GM12878 (cell line): ENCODE measurements at regions not wholly inside any gene's neighbourhood (a gene's known extent, or its start where the extent isn't known, plus 50 kb on each side); places are given as distances from the start of the nearest gene placed in this dataset.

Experiments used
- ATAC-seq: fragments of 200-7000 bp; cut with Tn5 transposase; 3 replicates; pipeline ENCODE4 v1.9.1; 2020; ENCODE audit warnings: mild to moderate bottlenecking, moderate library complexity
- BruUV-seq: library from RNA; stranded (reverse); fragments of 400-500 nt; replicated peaks from 2 replicates; lab custom pipeline; 2021; lab: Mats Ljungman, UMichigan
- CTCF ChIA-PET: fragments of 300-600 bp; sonication (Branson Sonifier 250); formaldehyde crosslinking; extraction: SDS; loops from one replicate; lab custom pipeline; 2021; ENCODE audit warnings: inconsistent platforms; lab: Yijun Ruan, JAX
- POLR2A ChIA-PET: fragments of 350-600 bp; formaldehyde crosslinking; extraction: SDS; loops from one replicate; lab custom pipeline; 2021; ENCODE audit warnings: inconsistent platforms; lab: Charles Lee
- RAD21 ChIA-PET: fragments of 300-600 bp; sonication (Branson Sonifier 250); formaldehyde crosslinking; loops from one replicate; lab custom pipeline; 2023; ENCODE audit warnings: antibody characterized with exemption; ENCODE audit not compliant: unreplicated experiment; lab: Charles Lee
- SMC1A ChIA-PET: fragments of 300-600 bp; sonication (Branson Sonifier 250); formaldehyde crosslinking; loops from one replicate; lab custom pipeline; 2023; ENCODE audit not compliant: unreplicated experiment, uncharacterized antibody; lab: Charles Lee
- DNase-seq: peaks from one replicate; pipeline ENCODE4 v3.0.0-alpha.2; 2011; ENCODE audit warnings: low read depth, low spot score
- FAIRE-seq: peaks from 3 replicates; lab custom pipeline; 2011; peaks lifted over from hg19 to GRCh38; lab: Jason Lieb, UNC
- H2AFZ ChIP-seq: 2 replicates; pipeline ENCODE4 v1.6.0; 2011; ENCODE audit warnings: low read depth, low read length, control low read depth; ENCODE audit not compliant: control insufficient read depth
- H3K27ac ChIP-seq: 2 replicates; pipeline ENCODE4 v1.5.1; 2011; ENCODE audit warnings: control low read depth; ENCODE audit not compliant: control insufficient read depth, insufficient read depth
- H3K27me3 ChIP-seq, 2 experiments: replicated peaks in 1 of 2; 2 replicates each; pipeline versions ENCODE4 v1.6.0 to v1.6.1; 2011; ENCODE audit warnings: low read length in 1 of 2; ENCODE audit not compliant: control insufficient read depth in 2 of 2, insufficient read depth in 2 of 2
- H3K36me3 ChIP-seq, 2 experiments: 2 replicates each; pipeline ENCODE4 v1.5.1; 2011; ENCODE audit warnings: low read length in 1 of 2; ENCODE audit not compliant: control insufficient read depth in 2 of 2, insufficient read depth in 2 of 2
- H3K4me1 ChIP-seq: 2 replicates; pipeline ENCODE4 v1.6.1; 2011; ENCODE audit warnings: mild to moderate bottlenecking, low read length, moderate library complexity, mixed read lengths; ENCODE audit not compliant: control insufficient read depth, insufficient read depth
- H3K4me2 ChIP-seq: 2 replicates; pipeline ENCODE4 v1.6.0; 2011; ENCODE audit warnings: control low read depth; ENCODE audit not compliant: control insufficient read depth, insufficient read depth
- H3K4me3 ChIP-seq: fragments of 200-600 bp; sonication (generic); 2 replicates; pipeline ENCODE4 v1.5.1; 2016
- H3K79me2 ChIP-seq: 2 replicates; pipeline ENCODE4 v1.6.0; 2011; ENCODE audit warnings: low read length; ENCODE audit not compliant: control insufficient read depth, insufficient read depth
- H3K9ac ChIP-seq: 2 replicates; pipeline ENCODE4 v1.8.0; 2011; ENCODE audit warnings: low read length, control low read depth, mixed read lengths; ENCODE audit not compliant: control insufficient read depth, insufficient read depth
- H3K9me3 ChIP-seq: replicated peaks from 3 replicates; pipeline ENCODE4 v1.5.1; 2011; ENCODE audit warnings: mild to moderate bottlenecking, low read length; ENCODE audit not compliant: control insufficient read depth, insufficient read depth
- H4K20me1 ChIP-seq: 2 replicates; pipeline ENCODE4 v1.6.0; 2011; ENCODE audit not compliant: control insufficient read depth, insufficient read depth
- BCL11A ChIP-seq: IDR thresholded peaks from 2 replicates; pipeline ENCODE4 v1.6.1; 2011; ENCODE audit warnings: low read depth, low read length
- CBX5 ChIP-seq: sonication (generic); IDR thresholded peaks from 2 replicates; pipeline ENCODE4 v1.6.1; 2016; ENCODE audit warnings: low read depth, moderate library complexity, mild to moderate bottlenecking, inconsistent platforms
- CHD4 ChIP-seq: fragments of 200-600 bp; sonication (generic); IDR thresholded peaks from 2 replicates; pipeline ENCODE4 v1.6.1; 2016; ENCODE audit warnings: mild to moderate bottlenecking
- CREM ChIP-seq: IDR thresholded peaks from 2 replicates; pipeline ENCODE4 v1.6.1; 2014; ENCODE audit warnings: antibody characterized with exemption, low read depth
- HCFC1 ChIP-seq: fragments of 150-350 bp; IDR thresholded peaks from 2 replicates; pipeline ENCODE4 v1.6.1; 2014; ENCODE audit warnings: low read length
- NBN ChIP-seq: fragments of 450-650 bp; IDR thresholded peaks from 2 replicates; pipeline ENCODE4 v1.6.1; 2016
- POLR2AphosphoS2 ChIP-seq: IDR thresholded peaks from 2 replicates; pipeline ENCODE4 v1.6.1; 2011; ENCODE audit warnings: low read depth, mild to moderate bottlenecking, low read length, improper control_type of control experiment, moderate library complexity
- POLR2AphosphoS5 ChIP-seq: IDR thresholded peaks from 2 replicates; pipeline ENCODE4 v1.6.1; 2011; ENCODE audit warnings: mild to moderate bottlenecking, low read length, inconsistent platforms
- RB1 ChIP-seq: fragments of 450-650 bp; formaldehyde crosslinking; IDR thresholded peaks from 2 replicates; pipeline ENCODE4 v1.6.1; 2017; ENCODE audit warnings: mild to moderate bottlenecking, borderline replicate concordance
- WGBS: methylation state at CpG from one replicate; pipeline ENCODE4 v1.1.6; 2016; ENCODE audit warnings: low lambda C conversion rate; ENCODE audit not compliant: insufficient replicate concordance, insufficient coverage; ENCODE audit errors: missing lambda C conversion rate; 5-methylcytosine and 5-hydroxymethylcytosine counted together
- in situ Hi-C: fragments of 300-500 bp; cut with MboI; formaldehyde crosslinking; loops from 9 replicates; pipeline ENCODE4 v1.14.3; 2018; ENCODE audit warnings: mixed read lengths
- intact Hi-C: fragments of 100-400 bp; cut with micrococcal nuclease; formaldehyde crosslinking; loops from one replicate; pipeline ENCODE4 v1.14.2; 2022; ENCODE audit not compliant: unreplicated experiment
- TF ChIP-seq, protein P1 (sequence below): fragments of 450-650 bp; IDR thresholded peaks from 2 replicates; pipeline ENCODE4 v1.6.1; 2016; ENCODE audit warnings: mild to moderate bottlenecking

DNA sequence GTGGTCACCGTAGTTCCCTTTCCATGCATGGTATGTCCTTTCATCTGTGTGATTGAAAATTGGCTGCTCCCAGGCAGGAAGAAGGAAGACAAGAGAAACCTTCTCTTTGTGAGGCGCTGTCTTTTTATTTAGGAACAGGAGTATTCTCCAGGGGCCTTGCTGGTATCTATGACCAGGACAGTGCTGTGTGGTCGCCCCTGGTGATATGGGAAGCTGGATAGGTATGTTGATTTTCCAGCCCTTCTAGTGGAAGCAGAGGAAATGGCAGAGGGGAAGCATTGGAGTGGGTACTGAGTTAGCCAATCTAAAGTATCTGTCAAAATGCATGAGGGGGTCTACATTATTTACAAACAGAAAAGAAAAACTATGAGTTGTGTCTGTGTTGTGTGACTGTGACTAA lies 226.6 kb downstream of the MTX2 start:
- peaks cover 23% of the 10 kb centered on the region for H3K4me1 ChIP-seq
- H3K27ac ChIP-seq: no peak overlapping the region
- H3K4me3 ChIP-seq: no peak overlapping the region
- H3K27me3 ChIP-seq: no peaks in the 10 kb centered on the region; a peak in 1 of 4 replicates
- ChIA-PET RAD21 (interaction anchor here (2.4 kb wide), 1 partner anchor 41 kb away, joined by 11 read pairs; no protein-coding TSS in a partner anchor), CTCF (interaction anchor here (0.6 kb wide), 2 partner anchors 41 to 491 kb away, joined by 3 read pairs; no protein-coding TSS in a partner anchor), POLR2A (no interaction called here), SMC1A (interaction anchor here (0.8 to 3.3 kb wide), 6 partner anchors 8 to 66 kb away, joined by 3 to 13 read pairs (median 4); no protein-coding TSS in a partner anchor)
- H3K9ac ChIP-seq: no peak overlapping the region
- H2AFZ ChIP-seq: no peak overlapping the region
- intact Hi-C loops: no loop called here
- no peaks in the 10 kb centered on the region for H3K36me3 ChIP-seq
- no peaks in the 10 kb centered on the region for H3K79me2 ChIP-seq
- TF ChIP-seq CREM: no peak
- TF ChIP-seq BCL11A: no peak
- no peak for TF ChIP-seq NBN
- TF ChIP-seq CBX5: no peak
- no peak for TF ChIP-seq HCFC1
- no peak for TF ChIP-seq RB1
- TF ChIP-seq POLR2AphosphoS5: no peak
- no peak for TF ChIP-seq POLR2AphosphoS2
- TF ChIP-seq, protein P1, sequence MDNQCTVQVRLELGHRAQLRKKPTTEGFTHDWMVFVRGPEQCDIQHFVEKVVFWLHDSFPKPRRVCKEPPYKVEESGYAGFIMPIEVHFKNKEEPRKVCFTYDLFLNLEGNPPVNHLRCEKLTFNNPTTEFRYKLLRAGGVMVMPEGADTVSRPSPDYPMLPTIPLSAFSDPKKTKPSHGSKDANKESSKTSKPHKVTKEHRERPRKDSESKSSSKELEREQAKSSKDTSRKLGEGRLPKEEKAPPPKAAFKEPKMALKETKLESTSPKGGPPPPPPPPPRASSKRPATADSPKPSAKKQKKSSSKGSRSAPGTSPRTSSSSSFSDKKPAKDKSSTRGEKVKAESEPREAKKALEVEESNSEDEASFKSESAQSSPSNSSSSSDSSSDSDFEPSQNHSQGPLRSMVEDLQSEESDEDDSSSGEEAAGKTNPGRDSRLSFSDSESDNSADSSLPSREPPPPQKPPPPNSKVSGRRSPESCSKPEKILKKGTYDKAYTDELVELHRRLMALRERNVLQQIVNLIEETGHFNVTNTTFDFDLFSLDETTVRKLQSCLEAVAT: no peak
- TF ChIP-seq CHD4: no peak
- ATAC-seq (no peak), FAIRE-seq (no peak), DNase-seq (no peak)
- no peaks in the 10 kb centered on the region for H3K9me3 ChIP-seq
- in situ Hi-C loops: no loop called here
- H3K4me2 ChIP-seq: no peak overlapping the region
- no TSS peak for BruUV-seq
- 54% methylated on average over 3 of the region's 3 CpGs for WGBS
- H4K20me1 ChIP-seq: no peaks in the 10 kb centered on the region
